ENCODE measurements at regions not wholly inside any gene's neighbourhood (a gene's known extent, or its start where the extent isn't known, plus 50 kb on each side); places are given as distances from the start of the nearest gene placed in this dataset.

GRCh38 chr11:127149410-127149809 lies 148.8 kb upstream of the KIRREL3 start:
- H3K9me3 Mint-ChIP-seq, result no peaks in the 10 kb centered on the region
- ATAC-seq, result no peak
- no peaks in the 10 kb centered on the region for H3K36me3 Mint-ChIP-seq (ENCODE audit: low read depth)
- no peak for TF ChIP-seq CTCF (IDR thresholded peaks at IDR 0.05)
- intact Hi-C loops (cut with micrococcal nuclease), result no loop called here
- POLR2A ChIA-PET, result no interaction called here
- peaks cover 2% of the 10 kb centered on the region for H3K27me3 Mint-ChIP-seq
- DNase-seq, result no peak
- CTCF ChIA-PET, result no interaction called here
- no peaks in the 10 kb centered on the region for H3K4me1 Mint-ChIP-seq (ENCODE audit: low read depth)
- no peak overlapping the region for H3K27ac Mint-ChIP-seq
- no peak overlapping the region for H3K4me3 Mint-ChIP-seq

- Mint-ChIP-seq H3K36me3 (ENCODE audit: low read depth) (no peaks in the 10 kb centered on the region), H3K4me3 (no peak overlapping the region), H3K9me3 (no peaks in the 10 kb centered on the region), H3K4me1 (ENCODE audit: low read depth) (no peaks in the 10 kb centered on the region), H3K27me3 (no peaks in the 10 kb centered on the region), H3K27ac (no peak overlapping the region)
- intact Hi-C loops (cut with micrococcal nuclease), result no loop called here
- TF ChIP-seq CTCF (IDR thresholded peaks at IDR 0.05), result no peak
- DNase-seq (no peak), ATAC-seq (no peak)
- ChIA-PET POLR2A (no interaction called here), CTCF (interaction anchor here (0.9 kb wide), 1 partner anchor 8 kb away, joined by 3 read pairs; no protein-coding TSS in a partner anchor)
These were observed 142.7 kb upstream of the KIRREL3 start for GRCh38 chr11:127143251-127143650.

DNA sequence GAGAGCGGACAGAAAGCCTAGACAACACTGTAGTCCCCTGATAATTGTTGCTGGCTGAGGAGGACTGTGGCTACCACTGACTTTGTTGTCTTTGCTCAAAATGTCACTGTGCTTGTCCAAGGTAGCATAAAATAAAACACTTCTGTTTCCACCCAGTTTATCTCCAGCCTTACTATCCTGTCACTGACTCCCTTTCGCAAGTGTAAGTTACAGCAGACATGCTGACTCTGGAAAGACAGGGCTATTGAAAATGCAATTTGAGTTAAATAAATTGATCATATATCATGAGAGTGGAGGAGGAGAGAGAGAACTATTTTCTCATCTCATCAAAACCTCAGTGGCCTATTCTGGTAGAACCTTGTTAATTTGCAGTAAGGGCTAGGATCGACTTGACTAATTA lies 138.0 kb upstream of the KIRREL3 start:
- CTCF ChIA-PET, result no interaction called here
- Mint-ChIP-seq H3K9me3 (no peaks in the 10 kb centered on the region), H3K4me3 (no peak overlapping the region), H3K36me3 (ENCODE audit: low read depth) (no peaks in the 10 kb centered on the region), H3K4me1 (ENCODE audit: low read depth) (no peaks in the 10 kb centered on the region), H3K27ac (no peak overlapping the region), H3K27me3 (no peaks in the 10 kb centered on the region)
- POLR2A ChIA-PET, result no interaction called here
- no peak for DNase-seq
- ATAC-seq, result no peak
- TF ChIP-seq CTCF (IDR thresholded peaks at IDR 0.05), result no peak
- intact Hi-C loops (cut with micrococcal nuclease), result no loop called here

DNA sequence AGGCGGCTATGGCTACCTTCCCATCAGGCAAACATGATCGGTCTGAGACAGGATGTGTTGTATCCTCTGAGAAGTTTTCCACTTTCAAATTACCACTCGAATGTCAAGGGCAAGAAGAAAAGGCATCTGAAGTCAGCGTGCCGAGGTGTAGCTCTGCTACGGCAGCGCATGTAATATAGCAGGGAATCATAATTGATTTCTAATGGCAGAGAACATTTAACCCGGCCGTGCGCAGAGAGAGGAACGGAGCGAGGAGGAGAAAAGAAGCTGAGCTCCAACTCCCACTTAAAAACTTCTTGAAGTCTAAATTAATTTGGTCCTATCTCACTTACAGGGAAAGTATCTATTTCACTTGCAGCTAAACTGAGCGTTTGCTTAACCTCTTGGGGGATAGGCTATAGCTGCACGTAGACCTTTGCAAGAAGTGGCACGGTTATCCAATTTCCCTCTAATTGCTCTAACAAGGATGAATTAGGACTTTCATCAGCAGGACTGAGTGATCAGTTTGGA lies 137.3 kb upstream of the KIRREL3 start:
- no peaks in the 10 kb centered on the region for H3K9me3 Mint-ChIP-seq
- ATAC-seq, result no peak
- intact Hi-C loops (cut with micrococcal nuclease), result no loop called here

DNA sequence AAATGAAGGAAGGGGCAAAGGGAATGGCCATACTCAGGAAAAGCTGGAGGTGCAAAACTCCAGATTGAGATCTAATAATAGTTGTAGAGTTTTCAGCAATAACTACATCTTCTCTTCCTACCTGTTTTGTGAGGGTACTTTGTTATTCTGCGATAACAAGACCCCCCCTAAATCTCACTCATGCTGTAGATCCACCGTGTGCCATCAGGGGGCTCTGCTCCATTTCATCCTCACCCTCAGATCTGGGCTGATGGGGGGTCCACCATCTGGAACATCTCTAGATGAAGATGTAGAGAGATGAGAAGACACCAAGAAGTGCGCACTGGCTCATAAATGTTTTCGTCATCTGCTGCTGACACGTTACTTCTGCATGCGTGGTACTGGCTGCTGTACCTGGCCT lies 135.9 kb upstream of the KIRREL3 start:
- POLR2A ChIA-PET, result no interaction called here
- intact Hi-C loops (cut with micrococcal nuclease), result no loop called here

More for the DNA sequence above, 137.3 kb upstream of the KIRREL3 start:
- no peak for DNase-seq
- ChIA-PET CTCF (no interaction called here), POLR2A (no interaction called here)
- Mint-ChIP-seq H3K4me3 (no peak overlapping the region), H3K4me1 (ENCODE audit: low read depth) (no peaks in the 10 kb centered on the region), H3K27ac (no peak overlapping the region), H3K36me3 (ENCODE audit: low read depth) (no peaks in the 10 kb centered on the region), H3K27me3 (no peaks in the 10 kb centered on the region)
- no peak for TF ChIP-seq CTCF (IDR thresholded peaks at IDR 0.05)

More for the DNA sequence above, 135.9 kb upstream of the KIRREL3 start:
- CTCF ChIA-PET, result no interaction called here
- Mint-ChIP-seq H3K9me3 (no peaks in the 10 kb centered on the region), H3K36me3 (ENCODE audit: low read depth) (no peaks in the 10 kb centered on the region), H3K4me3 (no peak overlapping the region), H3K4me1 (ENCODE audit: low read depth) (no peaks in the 10 kb centered on the region), H3K27ac (no peak overlapping the region), H3K27me3 (no peaks in the 10 kb centered on the region)
- no peak for TF ChIP-seq CTCF (IDR thresholded peaks at IDR 0.05)
- ATAC-seq (no peak), DNase-seq (no peak)
